Common myeloid progenitor, CD34-positive (primary cell): ENCODE measurements at regions not wholly inside any gene's neighbourhood (a gene's known extent, or its start where the extent isn't known, plus 50 kb on each side); places are given as distances from the start of the nearest gene placed in this dataset.
A peak's percentile ranks its signal among the peaks of the same experiment; 100 is the strongest.

Experiments
- CTCF ChIA-PET: fragments of 350-600 bp; sonication (Branson Sonifier 250); formaldehyde crosslinking; loops from one replicate; lab custom pipeline; 2021; ENCODE audit warnings: antibody characterized with exemption; lab: Charles Lee
- POLR2A ChIA-PET: fragments of 350-600 bp; sonication (Branson Sonifier 250); formaldehyde crosslinking; loops from one replicate; lab custom pipeline; 2021; ENCODE audit warnings: antibody characterized with exemption; lab: Charles Lee
- DNase-seq, 3 donors: peaks; one replicate each; pipeline versions ENCODE4 v3.0.0 to v3.0.0-alpha.2; 2013
- H3K27ac ChIP-seq, 2 experiments: 1 replicate in 1 of 2; 2 replicates in 1 of 2; pipeline ENCODE4 v1.7.0; 2013; ENCODE audit warnings: inconsistent platforms in 2 of 2, low read length in 2 of 2, mild to moderate bottlenecking in 2 of 2, low read depth in 1 of 2, moderate library complexity in 1 of 2; ENCODE audit not compliant: severe bottlenecking in 2 of 2, insufficient read depth in 1 of 2, poor library complexity in 1 of 2
- H3K27me3 ChIP-seq, 5 experiments: replicated peaks in 2 of 5; 1 replicate in 3 of 5; 2 replicates in 2 of 5; pipeline versions ENCODE4 v1.6.1 to v1.7.0; 2013; ENCODE audit warnings: low read length in 4 of 5, mild to moderate bottlenecking in 2 of 5, moderate library complexity in 2 of 5, inconsistent platforms in 1 of 5; ENCODE audit not compliant: insufficient read depth in 5 of 5, control insufficient read depth in 4 of 5
- H3K36me3 ChIP-seq, 4 experiments: 1 replicate in 2 of 4; 2 replicates in 2 of 4; pipeline versions ENCODE4 v1.6.1 to v1.7.0; 2013; ENCODE audit warnings: low read length in 3 of 4, control low read depth in 1 of 4, mild to moderate bottlenecking in 1 of 4; ENCODE audit not compliant: control insufficient read depth in 4 of 4, insufficient read depth in 4 of 4
- H3K4me1 ChIP-seq, 4 experiments: 1 replicate in 3 of 4; 2 replicates in 1 of 4; pipeline versions ENCODE4 v1.6.1 to v1.7.1; 2013; ENCODE audit warnings: low read length in 3 of 4, mild to moderate bottlenecking in 3 of 4, control low read depth in 1 of 4, inconsistent platforms in 1 of 4, moderate library complexity in 1 of 4; ENCODE audit not compliant: control insufficient read depth in 4 of 4, insufficient read depth in 4 of 4; ENCODE audit errors: control extremely low read depth in 1 of 4
- H3K4me3 ChIP-seq, 7 experiments: 1 replicate in 4 of 7; 2 replicates in 3 of 7; pipeline versions ENCODE4 v1.5.1 to v1.7.0; 2013; ENCODE audit warnings: mild to moderate bottlenecking in 7 of 7, low read length in 6 of 7, moderate library complexity in 6 of 7, inconsistent platforms in 2 of 7, low read depth in 2 of 7, control low read depth in 1 of 7; ENCODE audit not compliant: insufficient read depth in 4 of 7, control insufficient read depth in 1 of 7; ENCODE audit errors: extremely low read depth in 1 of 7
- H3K9me3 ChIP-seq, 5 experiments: 1 replicate in 4 of 5; 2 replicates in 1 of 5; pipeline versions ENCODE4 v1.6.1 to v1.7.1; 2013; ENCODE audit warnings: low read length in 4 of 5, mild to moderate bottlenecking in 2 of 5, inconsistent platforms in 1 of 5, low read depth in 1 of 5, moderate library complexity in 1 of 5; ENCODE audit not compliant: control insufficient read depth in 4 of 5, insufficient read depth in 2 of 5; ENCODE audit errors: control extremely low read depth in 1 of 5
- WGBS: methylation state at CpG from one replicate; pipeline ENCODE4 v1.1.5; 2013; ENCODE audit not compliant: insufficient coverage; 5-methylcytosine and 5-hydroxymethylcytosine counted together

DNA sequence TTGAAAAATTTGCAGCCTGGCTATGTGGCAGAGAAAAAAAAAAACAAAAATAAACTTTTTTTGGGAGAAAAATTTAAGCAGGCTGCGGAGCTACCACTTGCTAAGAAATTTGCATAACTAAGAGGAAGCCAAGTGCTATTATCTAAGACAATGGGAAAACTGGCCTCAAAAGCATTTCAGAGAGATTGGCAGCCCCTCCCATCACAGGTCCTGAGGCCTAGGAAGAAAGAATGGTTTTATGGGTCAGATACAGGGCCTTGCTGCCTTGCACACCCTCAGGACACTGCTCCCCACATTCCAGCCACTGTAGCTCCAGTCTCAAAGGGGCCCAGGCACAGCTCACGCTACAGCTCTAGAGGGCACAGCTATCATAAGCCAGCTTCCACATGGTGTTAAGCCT, 777.9 kb downstream of the TENT5A start:
- Histone ChIP-seq H3K4me1 (no peaks in the 10 kb centered on the region), H3K4me3 (no peak overlapping the region), H3K27me3 (no peaks in the 10 kb centered on the region), H3K9me3 (no peaks in the 10 kb centered on the region), H3K27ac (no peak overlapping the region), H3K36me3 (no peaks in the 10 kb centered on the region)
- no peak for DNase-seq
- WGBS: 80% methylated on average over 1 of the region's 2 CpGs
- ChIA-PET POLR2A (no interaction called here), CTCF (no interaction called here)

DNA sequence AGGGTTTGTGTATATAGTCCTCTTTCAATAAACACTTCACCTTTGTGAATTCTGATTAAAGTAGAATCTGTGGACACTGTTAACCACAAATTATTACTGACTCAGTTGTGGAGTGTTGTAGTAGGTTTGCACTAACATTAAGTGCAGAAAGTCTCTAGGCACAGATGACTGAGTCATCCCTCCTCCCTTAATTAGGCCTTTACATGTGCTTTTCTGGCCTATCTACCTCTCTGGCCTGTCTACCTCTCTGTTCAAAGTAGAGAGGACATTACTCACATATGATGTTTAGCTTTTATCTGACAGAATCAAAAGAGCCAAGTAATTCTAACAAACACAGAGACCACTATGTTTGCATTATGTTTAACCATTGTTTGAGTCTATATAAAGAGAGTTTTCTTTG, 783.0 kb downstream of the TENT5A start:
- Histone ChIP-seq H3K27me3 (no peaks in the 10 kb centered on the region), H3K9me3 (no peaks in the 10 kb centered on the region), H3K4me1 (peaks cover 0 to 11% (median 5%) of the 10 kb centered on the region in 4 experiments), H3K36me3 (no peaks in the 10 kb centered on the region), H3K27ac (no peak overlapping the region), H3K4me3 (no peak overlapping the region)
- ChIA-PET POLR2A (no interaction called here), CTCF (interaction anchor here (1.2 kb wide), 1 partner anchor 8 kb away, joined by 3 read pairs; no protein-coding TSS in a partner anchor)
- no peak for DNase-seq

- Histone ChIP-seq H3K27me3 (no peaks in the 10 kb centered on the region), H3K27ac (no peak overlapping the region), H3K4me3 (no peak overlapping the region), H3K9me3 (no peaks in the 10 kb centered on the region), H3K36me3 (no peaks in the 10 kb centered on the region), H3K4me1 (peaks cover 0 to 11% (median 5%) of the 10 kb centered on the region in 4 experiments)
- no CpG with 5 or more reads among the region's 1 CpG for WGBS
- ChIA-PET CTCF (no interaction called here), POLR2A (no interaction called here)
- peak in 2 of 3 donors; percentile 23 to 36 for DNase-seq
Measured at GRCh38 chr6:80967609-80968008, 784.9 kb downstream of the TENT5A start.

DNA sequence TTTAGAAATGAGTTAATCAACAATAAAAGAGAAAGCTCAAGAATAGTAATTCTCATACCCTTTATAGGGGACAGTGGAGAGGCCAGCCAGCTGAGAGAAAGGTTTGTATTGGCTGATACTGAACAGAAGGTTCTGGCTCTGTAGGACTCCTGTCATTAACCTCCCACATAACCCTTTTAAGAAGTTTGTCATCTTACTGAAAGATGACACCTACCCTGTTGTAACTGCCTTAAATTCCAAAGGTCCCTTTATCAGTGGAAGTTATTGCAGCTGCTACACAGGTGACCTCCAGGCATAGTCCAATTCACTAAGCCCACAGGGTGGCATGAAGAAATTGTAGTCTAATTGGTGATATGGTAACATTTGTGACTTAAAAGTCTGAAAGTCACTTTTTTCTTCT, 790.1 kb downstream of the TENT5A start:
- POLR2A ChIA-PET: no interaction called here
- CTCF ChIA-PET: no interaction called here
- no peak overlapping the region for H3K27ac ChIP-seq

DNA sequence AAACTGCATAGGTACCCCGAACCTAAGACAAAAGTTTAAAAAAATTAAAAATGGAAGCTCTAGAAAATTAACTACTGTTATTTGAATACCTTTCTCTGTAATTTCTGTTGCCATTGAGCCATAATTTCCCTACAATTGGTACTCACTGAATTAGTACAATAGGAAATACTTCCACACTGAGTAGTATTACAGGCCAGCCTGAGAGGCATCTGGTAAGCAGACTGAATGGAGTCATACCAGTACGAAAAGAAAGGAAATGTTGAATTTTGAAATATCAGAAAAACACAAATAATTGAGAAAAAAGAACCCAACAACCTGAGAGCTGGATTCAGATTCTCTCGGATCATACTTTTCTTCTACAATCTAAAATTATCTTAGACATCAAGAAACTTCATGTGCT, 791.3 kb downstream of the TENT5A start:
- WGBS: no CpG with 5 or more reads among the region's 3 CpGs
- no peaks in the 10 kb centered on the region for H3K36me3 ChIP-seq
- H3K4me3 ChIP-seq: no peak overlapping the region
- no peak for DNase-seq
- no peaks in the 10 kb centered on the region for H3K9me3 ChIP-seq
- no peaks in the 10 kb centered on the region for H3K27me3 ChIP-seq
- CTCF ChIA-PET: interaction anchor here (1.1 kb wide), 1 partner anchor 8 kb away, joined by 3 read pairs; no protein-coding TSS in a partner anchor
- POLR2A ChIA-PET: no interaction called here
- H3K27ac ChIP-seq: no peak overlapping the region
- peaks cover 0 to 3% (median 0%) of the 10 kb centered on the region in 4 experiments for H3K4me1 ChIP-seq

More for the DNA sequence above, 790.1 kb downstream of the TENT5A start:
- H3K4me3 ChIP-seq: no peak overlapping the region
- no peaks in the 10 kb centered on the region for H3K36me3 ChIP-seq
- H3K9me3 ChIP-seq: no peaks in the 10 kb centered on the region
- no peak for DNase-seq
- H3K27me3 ChIP-seq: no peaks in the 10 kb centered on the region
- H3K4me1 ChIP-seq: peaks cover 0 to 1% (median under 1%) of the 10 kb centered on the region in 4 experiments

DNA sequence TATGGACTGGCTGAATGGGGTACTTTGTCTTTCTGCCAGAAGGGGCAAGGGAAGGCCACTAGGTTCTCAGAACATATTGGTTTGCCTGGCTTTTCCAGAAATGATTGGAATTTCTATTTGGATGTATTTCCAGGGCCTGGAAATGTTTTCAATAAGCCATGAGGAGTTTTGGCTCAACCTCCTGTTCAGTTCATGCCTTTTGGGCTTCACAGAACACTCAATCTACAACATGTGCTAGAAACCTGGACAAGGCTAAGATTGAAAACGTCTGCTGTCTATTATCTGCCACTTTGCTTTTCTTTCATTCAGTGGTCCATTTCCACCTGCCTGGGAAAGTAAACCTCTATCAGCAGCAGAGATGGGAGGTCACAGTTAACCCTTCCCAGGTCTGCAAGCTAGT, 793.4 kb downstream of the TENT5A start:
- no peak overlapping the region for H3K4me3 ChIP-seq
- no peaks in the 10 kb centered on the region for H3K27me3 ChIP-seq
- H3K9me3 ChIP-seq: no peaks in the 10 kb centered on the region
- peaks cover 0 to 3% (median 0%) of the 10 kb centered on the region in 4 experiments for H3K4me1 ChIP-seq
- WGBS: 85% methylated on average over 1 of the region's 1 CpG
- H3K27ac ChIP-seq: no peak overlapping the region
- DNase-seq: no peak
- POLR2A ChIA-PET: no interaction called here
- CTCF ChIA-PET: no interaction called here
- no peaks in the 10 kb centered on the region for H3K36me3 ChIP-seq

DNA sequence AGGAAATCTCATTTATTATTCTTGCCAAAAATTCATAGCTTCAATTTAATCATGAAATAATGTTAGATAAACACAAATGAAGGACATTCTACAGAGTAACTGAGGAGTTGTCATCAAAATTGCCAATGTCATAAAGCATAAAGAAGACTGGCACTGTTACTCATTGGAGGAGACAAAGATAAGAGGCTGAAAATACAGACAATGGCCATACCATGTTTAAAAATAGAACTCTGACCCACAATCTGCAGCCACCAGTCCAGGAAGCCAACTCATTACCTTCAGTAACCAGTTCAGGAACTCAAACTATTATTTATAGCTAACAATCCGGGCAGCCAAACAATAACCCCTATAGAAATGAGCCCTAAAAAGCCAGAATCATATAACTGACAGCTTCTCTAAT, 795.6 kb downstream of the TENT5A start:
- CTCF ChIA-PET: no interaction called here
- no peaks in the 10 kb centered on the region for H3K36me3 ChIP-seq
- WGBS: 0% methylated on average over 1 of the region's 1 CpG
- no peak overlapping the region for H3K27ac ChIP-seq
- no peak overlapping the region for H3K4me3 ChIP-seq
- no peaks in the 10 kb centered on the region for H3K9me3 ChIP-seq
- DNase-seq: no peak
- POLR2A ChIA-PET: no interaction called here
- H3K4me1 ChIP-seq: peaks cover 0 to 3% (median 0%) of the 10 kb centered on the region in 4 experiments
- H3K27me3 ChIP-seq: no peaks in the 10 kb centered on the region
